ENCODE measurements at regions not wholly inside any gene's neighbourhood (a gene's known extent, or its start where the extent isn't known, plus 50 kb on each side); places are given as distances from the start of the nearest gene placed in this dataset.
"Not testable (repeated sequence)": the region's sequence is repeated elsewhere in the genome, so short reads cannot be mapped to it uniquely, and the experiment has no call there.

DNA sequence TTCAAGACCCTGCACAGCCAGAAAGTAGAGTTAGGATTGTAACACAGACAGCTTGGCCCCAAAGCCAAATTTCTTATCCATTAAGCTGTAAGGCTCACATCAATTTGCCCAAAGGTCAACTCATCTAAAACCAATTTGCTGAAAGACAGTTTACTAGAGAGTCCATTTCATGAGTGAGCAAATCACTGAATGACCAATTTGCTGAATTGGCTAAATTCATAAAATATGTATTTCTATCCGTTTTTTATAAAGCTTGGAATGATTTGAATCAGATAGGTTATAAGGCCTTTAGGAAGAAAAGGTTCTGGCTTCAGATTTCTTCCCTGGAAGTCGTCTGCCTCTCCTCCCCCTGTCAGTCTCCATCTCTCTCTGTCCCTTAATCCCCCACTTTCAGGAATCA is 168.1 kb downstream of the FCRL5 start:
- DNase-seq (ENCODE audit: low read depth), result no peak
- H3K4me3 ChIP-seq (ENCODE audit: low read depth, low read length), result no peak overlapping the region
- TF ChIP-seq, protein P1, sequence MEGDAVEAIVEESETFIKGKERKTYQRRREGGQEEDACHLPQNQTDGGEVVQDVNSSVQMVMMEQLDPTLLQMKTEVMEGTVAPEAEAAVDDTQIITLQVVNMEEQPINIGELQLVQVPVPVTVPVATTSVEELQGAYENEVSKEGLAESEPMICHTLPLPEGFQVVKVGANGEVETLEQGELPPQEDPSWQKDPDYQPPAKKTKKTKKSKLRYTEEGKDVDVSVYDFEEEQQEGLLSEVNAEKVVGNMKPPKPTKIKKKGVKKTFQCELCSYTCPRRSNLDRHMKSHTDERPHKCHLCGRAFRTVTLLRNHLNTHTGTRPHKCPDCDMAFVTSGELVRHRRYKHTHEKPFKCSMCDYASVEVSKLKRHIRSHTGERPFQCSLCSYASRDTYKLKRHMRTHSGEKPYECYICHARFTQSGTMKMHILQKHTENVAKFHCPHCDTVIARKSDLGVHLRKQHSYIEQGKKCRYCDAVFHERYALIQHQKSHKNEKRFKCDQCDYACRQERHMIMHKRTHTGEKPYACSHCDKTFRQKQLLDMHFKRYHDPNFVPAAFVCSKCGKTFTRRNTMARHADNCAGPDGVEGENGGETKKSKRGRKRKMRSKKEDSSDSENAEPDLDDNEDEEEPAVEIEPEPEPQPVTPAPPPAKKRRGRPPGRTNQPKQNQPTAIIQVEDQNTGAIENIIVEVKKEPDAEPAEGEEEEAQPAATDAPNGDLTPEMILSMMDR (IDR thresholded peaks at IDR 0.05; ENCODE audit: insufficient read depth, low read depth, low read length, missing control alignments), result no peak

DNA sequence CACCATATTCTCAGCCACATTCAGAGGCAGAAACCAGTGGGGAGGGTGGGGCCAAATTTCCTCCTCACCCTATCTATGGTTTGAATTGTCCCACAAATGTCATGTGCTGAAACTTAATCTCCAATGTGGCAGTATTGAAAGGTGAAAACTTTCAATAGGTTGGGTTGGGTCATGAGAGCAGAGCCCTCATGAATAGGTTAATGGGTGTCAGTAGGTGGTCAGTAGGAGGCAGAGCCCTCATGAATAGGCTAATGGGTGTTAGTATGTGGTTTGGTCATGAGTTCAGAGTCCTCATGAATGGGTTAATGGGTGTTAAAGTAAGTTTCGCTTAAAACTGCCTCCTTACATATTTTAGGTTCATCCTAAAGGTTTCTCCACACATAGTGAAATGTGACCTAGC is 170.0 kb downstream of the FCRL5 start:
- no peak overlapping the region for H3K4me3 ChIP-seq (ENCODE audit: low read depth, low read length)
- DNase-seq (ENCODE audit: low read depth), result no peak
- TF ChIP-seq, protein P1 (IDR thresholded peaks at IDR 0.05; ENCODE audit: insufficient read depth, low read depth, low read length, missing control alignments), result no peak

DNA sequence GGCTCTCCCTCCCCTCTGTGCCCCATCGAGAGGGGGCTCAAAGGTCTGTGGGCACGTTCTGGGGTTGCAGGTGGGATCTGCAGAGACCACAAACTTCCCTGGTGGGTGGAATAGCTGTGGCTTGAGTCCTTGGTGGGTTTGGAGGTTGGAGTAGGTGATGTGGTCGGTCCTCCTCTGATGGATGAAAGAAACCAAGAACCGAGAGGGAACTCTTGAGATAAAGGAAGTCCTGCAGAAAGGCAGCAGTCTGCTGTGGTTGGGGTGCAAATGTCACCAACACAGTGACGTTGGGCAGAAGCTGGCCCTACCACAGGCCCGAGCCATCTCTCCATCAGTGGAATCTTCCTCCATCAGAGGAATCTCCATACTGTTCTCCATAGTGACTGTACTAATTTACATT is 171.8 kb downstream of the FCRL5 start:
- DNase-seq (ENCODE audit: low read depth), result no peak
- no peak overlapping the region for H3K4me3 ChIP-seq (ENCODE audit: low read depth, low read length)
- TF ChIP-seq, protein P1 (IDR thresholded peaks at IDR 0.05; ENCODE audit: insufficient read depth, low read depth, low read length, missing control alignments), result no peak

GRCh38 chr1:157377280-157377713 is 175.0 kb downstream of the FCRL5 start:
- TF ChIP-seq, protein P1 (IDR thresholded peaks at IDR 0.05; ENCODE audit: insufficient read depth, low read depth, low read length, missing control alignments), result peak; percentile 62
- peak; percentile 40 for DNase-seq (ENCODE audit: low read depth)
- H3K4me3 ChIP-seq (ENCODE audit: low read depth, low read length), result not testable (repeated sequence)

- no peak overlapping the region for H3K4me3 ChIP-seq (ENCODE audit: low read depth, low read length)
- TF ChIP-seq, protein P1 (IDR thresholded peaks at IDR 0.05; ENCODE audit: insufficient read depth, low read depth, low read length, missing control alignments), result no peak
- no peak for DNase-seq (ENCODE audit: low read depth)
Measured at GRCh38 chr1:157376681-157377080, 175.6 kb downstream of the FCRL5 start.

DNA sequence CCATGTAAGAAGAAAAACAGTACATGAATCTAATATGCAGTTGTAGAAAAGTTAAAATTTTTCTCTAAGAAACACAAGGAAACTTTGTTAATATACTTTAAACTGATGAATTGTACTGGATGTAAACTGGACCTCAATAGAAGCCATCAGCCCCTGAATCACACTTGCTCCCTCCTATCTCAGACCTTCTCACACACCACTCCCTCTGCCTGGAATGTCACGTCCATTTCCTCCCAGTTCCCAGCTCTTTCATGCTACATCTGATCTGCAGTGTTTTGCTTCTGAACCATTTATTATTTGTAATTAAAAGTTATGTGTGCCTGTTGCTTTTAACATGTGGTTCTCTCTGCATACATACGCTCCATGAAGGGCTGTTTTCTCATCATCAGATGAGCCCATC is 180.0 kb downstream of the FCRL5 start:
- H3K4me3 ChIP-seq (ENCODE audit: low read depth, low read length), result not testable (repeated sequence)

GRCh38 chr1:157371826-157372225 is 180.5 kb downstream of the FCRL5 start:
- TF ChIP-seq, protein P1 (IDR thresholded peaks at IDR 0.05; ENCODE audit: insufficient read depth, low read depth, low read length, missing control alignments), result no peak
- H3K4me3 ChIP-seq (ENCODE audit: low read depth, low read length), result no peak overlapping the region
- no peak for DNase-seq (ENCODE audit: low read depth)

More for the DNA sequence above, 180.0 kb downstream of the FCRL5 start:
- not testable (repeated sequence) for DNase-seq (ENCODE audit: low read depth)

Measured in GM12865 (cell line).